Tibial artery (tissue), 4 donors: ENCODE measurements at regions not wholly inside any gene's neighbourhood (a gene's known extent, or its start where the extent isn't known, plus 50 kb on each side); places are given as distances from the start of the nearest gene placed in this dataset.

Source experiments
- DNase-seq, 2 donors: peaks; one replicate each; pipeline ENCODE4 v3.0.0-alpha.2; 2019
- H3K27ac ChIP-seq, 2 donors: fragments of 200-600 bp; sonication (generic) in 1 of 2; 1 replicate in 1 of 2; 2 replicates in 1 of 2; pipeline ENCODE4 v1.5.1; 2018 to 2019; ENCODE audit warnings: mild to moderate bottlenecking in 1 of 2
- H3K27me3 ChIP-seq, 2 donors: fragments of 200-600 bp; sonication (generic) in 1 of 2; one replicate each; pipeline versions ENCODE4 v1.5.1 to v1.6.0; 2016 to 2019
- H3K36me3 ChIP-seq, 3 donors: fragments of 200-600 bp; sonication (generic) in 2 of 3; one replicate each; pipeline ENCODE4 v1.5.1; 2016 to 2019; ENCODE audit warnings: mild to moderate bottlenecking in 2 of 3
- H3K4me1 ChIP-seq, 4 donors: fragments of 200-600 bp; sonication (generic) in 2 of 4; 1 replicate in 3 of 4; 2 replicates in 1 of 4; pipeline ENCODE4 v1.5.1; 2016 to 2019
- H3K4me3 ChIP-seq, 2 donors: fragments of 200-600 bp; sonication (generic) in 1 of 2; 1 replicate in 1 of 2; 2 replicates in 1 of 2; pipeline ENCODE4 v1.5.1; 2018 to 2019; ENCODE audit warnings: mild to moderate bottlenecking in 2 of 2
- H3K9me3 ChIP-seq, 3 donors: fragments of 200-600 bp; sonication (generic) in 1 of 3; one replicate each; pipeline ENCODE4 v1.5.1; 2016 to 2019
- CTCF ChIP-seq, 2 experiments: fragments of 200-600 bp in 1 of 2; fragments of 450-650 bp in 1 of 2; IDR thresholded peaks; one replicate each; pipeline ENCODE4 v1.5.1; 2017 to 2019; ENCODE audit warnings: antibody characterized with exemption in 2 of 2, mild to moderate bottlenecking in 1 of 2, moderate library complexity in 1 of 2
- intact Hi-C: fragments of 100-400 bp; cut with DNase I; formaldehyde crosslinking; loops from one replicate; pipeline ENCODE4 v1.15.0; 2023; ENCODE audit warnings: low total_unique reads

- Histone ChIP-seq H3K4me3 (peak overlapping the region; percentile 35 to 39), H3K4me1 (peaks cover 0 to 33% (median 15%) of the 10 kb centered on the region in 4 donors), H3K27me3 (no peaks in the 10 kb centered on the region), H3K36me3 (no peaks in the 10 kb centered on the region), H3K27ac (peak overlapping the region; percentile 60 to 65), H3K9me3 (no peaks in the 10 kb centered on the region)
- no peak for TF ChIP-seq CTCF (IDR thresholded peaks at IDR 0.05)
- DNase-seq, result peak in 1 of 2 donors; percentile 39
- intact Hi-C loops, result no loop called here
Observed at GRCh38 chr2:8543060-8543382, 138.8 kb upstream of the ID2 start.

DNA sequence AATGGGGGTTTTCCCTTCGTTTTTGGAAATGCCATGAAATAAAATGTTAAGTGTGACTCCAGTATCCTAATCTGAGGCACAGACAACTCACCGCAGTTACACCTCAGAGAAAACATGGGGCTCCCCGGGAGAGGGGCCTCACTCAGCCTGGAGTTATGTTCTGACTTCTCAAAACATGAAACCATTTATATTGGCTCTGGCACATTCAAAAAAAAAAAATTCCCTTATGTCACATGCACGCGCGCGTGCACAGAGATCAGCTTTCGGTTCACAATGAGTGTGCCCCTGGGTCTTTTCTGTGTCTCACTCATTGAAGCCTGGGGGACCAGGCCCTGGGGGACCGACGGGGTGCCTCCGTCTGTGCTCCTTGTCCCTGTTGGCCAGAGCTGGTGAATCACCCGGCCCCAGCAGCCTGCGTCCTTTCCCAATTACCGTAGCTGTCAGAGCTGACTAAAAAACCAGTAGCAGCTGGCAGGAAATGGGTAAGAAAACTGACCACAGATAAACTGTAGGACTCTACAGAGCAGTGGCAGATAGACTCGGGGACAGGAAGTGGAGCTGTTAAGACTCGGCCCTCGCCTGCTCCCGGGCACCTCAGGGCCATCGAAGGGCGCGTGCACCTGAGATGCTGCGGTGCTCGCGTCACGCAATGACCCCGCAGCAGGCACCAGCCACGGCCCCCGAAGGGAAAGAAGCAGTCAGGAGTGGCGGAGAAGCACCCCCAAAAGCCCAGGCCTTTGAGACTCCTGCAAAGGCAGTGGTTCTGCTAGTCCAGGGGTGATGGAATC, 138.3 kb upstream of the ID2 start:
- peak overlapping the region; percentile 60 to 65 for H3K27ac ChIP-seq
- no peaks in the 10 kb centered on the region for H3K36me3 ChIP-seq
- peaks cover 0 to 33% (median 15%) of the 10 kb centered on the region in 4 donors for H3K4me1 ChIP-seq
- intact Hi-C loops, result no loop called here
- H3K27me3 ChIP-seq, result no peaks in the 10 kb centered on the region
- no peaks in the 10 kb centered on the region for H3K9me3 ChIP-seq
- H3K4me3 ChIP-seq, result peak overlapping the region; percentile 35 to 39
- no peak for TF ChIP-seq CTCF (IDR thresholded peaks at IDR 0.05)
- DNase-seq, result peak; percentile 69 to 90

- no peak for TF ChIP-seq CTCF (IDR thresholded peaks at IDR 0.05)
- Histone ChIP-seq H3K4me3 (no peak overlapping the region), H3K27ac (peak overlapping the region; percentile 60 to 65), H3K9me3 (no peaks in the 10 kb centered on the region), H3K4me1 (peaks cover 0 to 28% (median 15%) of the 10 kb centered on the region in 4 donors), H3K36me3 (no peaks in the 10 kb centered on the region), H3K27me3 (no peaks in the 10 kb centered on the region)
- peak in 1 of 2 donors; percentile 44 for DNase-seq
- intact Hi-C loops, result no loop called here
Observed at GRCh38 chr2:8544171-8544785, 137.6 kb upstream of the ID2 start.

GRCh38 chr2:8544786-8545694, 136.8 kb upstream of the ID2 start:
- intact Hi-C loops, result no loop called here

More at GRCh38 chr2:8544786-8545694, 136.8 kb upstream of the ID2 start:
- Histone ChIP-seq H3K36me3 (no peaks in the 10 kb centered on the region), H3K4me3 (no peak overlapping the region), H3K9me3 (no peaks in the 10 kb centered on the region), H3K27me3 (no peaks in the 10 kb centered on the region), H3K27ac (peak overlapping the region; percentile 60 to 65), H3K4me1 (peaks cover 0 to 22% (median 12%) of the 10 kb centered on the region in 4 donors)
- TF ChIP-seq CTCF (IDR thresholded peaks at IDR 0.05), result no peak
- DNase-seq, result peak; percentile 60 to 79
